ENCODE measurements at regions not wholly inside any gene's neighbourhood (a gene's known extent, or its start where the extent isn't known, plus 50 kb on each side); places are given as distances from the start of the nearest gene placed in this dataset.
"Not testable (repeated sequence)": the region's sequence is repeated elsewhere in the genome, so short reads cannot be mapped to it uniquely, and the experiment has no call there.

DNA sequence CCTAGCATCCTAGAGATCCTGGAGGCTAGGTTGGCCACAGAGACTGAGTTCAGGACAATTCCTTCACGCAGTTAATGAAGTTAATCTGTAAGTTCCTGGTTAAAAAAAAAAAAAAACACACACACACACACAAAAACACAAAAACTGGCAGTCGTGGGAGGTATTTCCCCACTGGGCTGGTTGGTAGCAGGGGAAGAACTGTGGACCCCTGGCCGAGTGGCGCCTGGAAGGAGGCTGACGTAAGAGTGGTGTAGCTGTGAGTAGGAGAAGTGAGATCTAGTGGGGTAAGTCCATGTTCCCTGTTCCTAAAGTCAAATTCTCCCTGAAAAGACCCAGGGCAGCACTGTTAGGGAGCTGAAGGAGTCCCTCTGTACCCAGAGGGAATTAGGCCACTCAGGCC is 461.0 kb upstream of the ZNG1F start:
- in situ Hi-C loops (cut with HindIII; ENCODE audit: low sequenced_read_pairs); DNase-seq (ENCODE audit: low spot score): not testable (repeated sequence)

DNA sequence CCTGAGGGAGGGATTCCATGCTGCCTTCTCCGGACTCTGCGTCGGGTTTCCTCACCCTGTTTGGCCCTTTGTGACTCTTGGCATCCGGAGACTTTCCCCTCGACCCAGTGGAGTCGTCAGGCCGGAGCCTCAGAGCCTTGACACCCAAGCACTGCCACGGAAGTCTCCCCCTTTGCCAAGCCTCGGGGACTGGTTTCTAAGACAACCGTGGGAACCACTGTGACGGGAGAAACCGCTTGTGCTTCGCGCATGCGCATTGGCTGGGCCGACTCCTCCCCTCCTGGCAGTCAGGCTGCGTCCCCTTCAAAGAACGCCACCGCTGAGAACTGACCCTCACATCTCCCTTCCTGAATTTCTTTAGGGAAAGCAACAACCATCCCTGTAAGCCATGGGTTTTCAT is 459.4 kb upstream of the ZNG1F start:
- DNase-seq (ENCODE audit: low spot score); in situ Hi-C loops (cut with HindIII; ENCODE audit: low sequenced_read_pairs): not testable (repeated sequence)

DNA sequence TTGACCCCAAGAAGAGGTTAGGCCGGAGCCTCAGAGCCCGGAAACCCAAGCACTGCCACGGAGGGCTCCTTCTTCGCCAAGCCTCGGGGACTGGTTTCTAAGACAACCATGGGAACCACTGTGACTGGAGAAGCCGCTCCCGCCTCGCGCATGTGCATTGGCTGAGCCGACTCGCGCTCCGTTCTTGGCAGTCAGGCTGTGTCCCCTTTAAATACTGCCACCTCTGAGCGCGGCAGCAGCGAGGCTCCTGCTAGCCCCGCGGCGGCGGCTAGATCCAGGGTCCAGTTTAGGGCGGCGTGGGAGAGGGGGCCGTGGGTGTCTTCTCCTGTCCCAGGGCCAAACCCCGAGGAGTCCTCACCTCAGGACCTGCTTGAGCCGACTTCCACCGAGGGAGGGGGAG is 457.1 kb upstream of the ZNG1F start:
- DNase-seq (ENCODE audit: low spot score); in situ Hi-C loops (cut with HindIII; ENCODE audit: low sequenced_read_pairs): not testable (repeated sequence)

DNA sequence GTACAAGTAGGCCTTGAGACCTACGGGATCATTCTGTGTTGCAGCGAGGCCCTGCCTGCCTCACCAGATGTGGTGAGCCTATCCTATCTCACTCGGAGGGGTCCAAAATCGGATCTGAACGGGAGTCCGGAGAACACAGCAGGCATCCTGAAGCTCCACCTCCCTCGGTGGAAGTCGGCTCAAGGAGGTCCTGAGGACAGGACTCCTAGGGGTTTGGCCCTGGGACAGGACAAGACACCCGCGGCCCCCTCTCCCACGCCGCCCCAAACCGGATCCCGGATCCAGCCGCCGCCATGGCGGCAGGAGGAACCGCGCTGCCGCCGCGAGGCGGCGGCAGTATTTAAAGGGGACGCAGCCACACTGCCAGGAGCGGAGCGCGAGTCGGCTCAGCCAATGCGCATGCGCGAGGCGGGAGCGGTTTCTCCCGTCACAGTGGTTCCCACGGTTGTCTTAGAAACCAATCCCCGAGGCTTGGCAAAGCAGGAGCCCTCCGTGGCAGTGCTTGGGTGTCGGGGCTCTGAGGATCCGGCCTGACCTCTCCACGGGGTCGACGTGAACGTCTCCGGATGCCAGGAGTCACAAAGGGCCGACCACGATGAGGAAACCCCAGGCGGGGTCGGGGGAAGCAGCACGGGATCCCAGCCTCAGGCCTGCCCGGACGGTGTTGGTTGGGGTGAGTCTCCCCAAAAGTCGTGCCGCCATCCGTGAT is 454.6 kb upstream of the ZNG1F start:
- in situ Hi-C loops (cut with HindIII; ENCODE audit: low sequenced_read_pairs): not testable (repeated sequence)
- peak; percentile 9 for DNase-seq (ENCODE audit: low spot score)

DNA sequence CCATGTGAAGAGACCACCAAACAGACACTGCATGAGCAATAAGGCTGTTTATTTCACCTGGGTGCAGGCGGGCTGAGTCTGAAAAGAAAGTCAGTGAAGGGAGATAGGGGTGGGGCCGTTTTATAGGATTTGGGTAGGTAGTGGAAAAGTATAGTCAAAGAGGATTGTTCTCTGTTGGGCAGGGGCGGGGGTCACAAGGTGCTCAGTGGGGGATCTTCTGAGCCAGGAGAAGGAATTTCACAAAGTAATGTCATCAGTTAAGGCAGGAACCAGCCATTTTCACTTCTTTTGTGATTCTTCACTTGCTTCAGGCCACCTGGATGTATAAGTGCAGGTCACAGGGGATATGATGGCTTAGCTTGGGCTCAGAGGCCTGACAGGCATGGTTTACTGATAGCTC is 444.6 kb upstream of the ZNG1F start:
- in situ Hi-C loops (cut with HindIII; ENCODE audit: low sequenced_read_pairs); DNase-seq (ENCODE audit: low spot score): not testable (repeated sequence)

DNA sequence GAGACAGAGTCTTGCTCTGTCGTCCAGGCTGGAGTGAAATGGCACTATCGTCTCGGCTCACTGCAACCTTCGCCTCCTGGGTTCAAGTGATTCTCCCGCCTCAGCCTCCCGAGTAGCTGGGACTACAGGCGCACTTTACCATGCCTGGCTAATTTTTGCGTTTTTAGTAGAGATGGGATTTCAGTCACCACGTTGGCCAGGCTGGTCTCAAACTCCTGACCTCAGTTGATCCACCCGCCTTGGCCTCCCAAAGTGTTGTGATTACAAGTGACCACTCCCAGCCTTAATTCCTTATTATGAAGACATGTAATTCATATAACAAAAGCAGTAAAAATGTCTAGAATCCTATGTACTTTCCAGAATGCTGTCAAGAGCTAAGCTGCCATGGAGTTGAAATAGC is 434.5 kb upstream of the ZNG1F start:
- DNase-seq (ENCODE audit: low spot score); in situ Hi-C loops (cut with HindIII; ENCODE audit: low sequenced_read_pairs): not testable (repeated sequence)

DNA sequence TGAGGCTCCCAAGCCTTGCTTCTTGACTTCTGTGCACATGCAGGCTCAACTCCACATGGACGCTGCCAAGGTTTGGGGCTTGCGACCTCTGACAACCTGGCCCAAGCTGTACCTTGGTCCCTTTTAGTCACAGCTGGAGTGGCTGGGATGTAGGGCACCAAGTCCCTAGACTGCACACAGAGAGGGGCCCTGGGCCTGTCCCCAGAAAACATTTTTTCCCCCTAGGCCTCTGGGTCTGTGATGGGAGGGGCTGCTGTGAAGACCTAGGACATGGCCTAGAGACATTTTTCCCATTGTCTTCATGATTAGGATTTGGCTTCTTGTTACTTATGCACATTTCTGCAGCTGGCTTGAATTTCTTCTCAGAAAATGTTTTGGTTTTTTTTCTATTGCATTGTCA is 430.1 kb upstream of the ZNG1F start:
- in situ Hi-C loops (cut with HindIII; ENCODE audit: low sequenced_read_pairs); DNase-seq (ENCODE audit: low spot score): not testable (repeated sequence)

DNA sequence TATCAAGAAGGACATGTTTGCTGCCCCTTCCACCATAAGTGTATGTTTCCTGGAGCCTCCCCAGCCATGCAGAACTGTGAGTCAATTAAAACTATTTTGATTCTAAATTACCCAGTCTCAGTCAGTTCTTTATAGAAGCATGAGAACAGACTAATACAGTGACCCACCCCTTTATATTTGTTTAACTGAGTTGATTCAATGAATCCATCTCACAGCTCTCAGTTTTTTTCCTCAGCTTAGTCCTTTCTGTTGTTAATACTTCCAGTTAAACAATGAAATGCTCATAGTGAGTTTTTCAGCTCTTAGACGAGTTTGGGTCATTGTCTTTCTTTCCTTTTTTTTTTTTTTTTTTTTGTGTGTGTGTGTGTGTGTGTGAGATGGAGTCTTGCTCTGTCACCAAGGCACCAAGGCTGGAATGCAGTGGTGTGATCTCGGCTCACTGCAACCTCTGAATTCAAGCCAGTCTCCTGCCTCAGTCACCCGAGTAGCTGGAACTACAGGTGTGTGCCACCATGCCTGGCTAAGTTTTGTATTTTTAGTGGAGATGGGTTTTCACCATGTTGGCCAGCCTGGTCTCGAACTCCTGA is 417.9 kb upstream of the ZNG1F start:
- DNase-seq (ENCODE audit: low spot score); in situ Hi-C loops (cut with HindIII; ENCODE audit: low sequenced_read_pairs): not testable (repeated sequence)

DNA sequence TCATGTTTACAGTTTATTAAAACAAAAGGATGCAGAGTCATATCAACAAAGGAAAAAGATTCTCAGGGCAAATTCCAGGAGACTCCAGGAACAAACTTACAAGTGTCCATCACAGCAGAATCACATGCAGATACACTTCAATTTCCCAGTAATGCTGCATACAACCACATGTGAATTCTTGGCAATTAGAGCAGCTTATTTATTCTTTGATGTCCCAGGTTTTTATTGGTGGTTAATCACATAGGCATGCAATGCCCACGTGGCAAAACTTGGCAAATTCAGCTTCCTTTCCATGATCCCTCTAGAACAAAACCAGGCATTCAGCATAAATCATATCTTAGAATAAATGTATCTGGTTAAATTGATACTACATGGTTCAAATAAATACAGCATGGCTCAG is 376.5 kb upstream of the ZNG1F start:
- in situ Hi-C loops (cut with HindIII; ENCODE audit: low sequenced_read_pairs): not testable (repeated sequence)

More for the DNA sequence above, 376.5 kb upstream of the ZNG1F start:
- DNase-seq (ENCODE audit: low spot score): not testable (repeated sequence)
